H1 (cell line): ENCODE measurements at regions not wholly inside any gene's neighbourhood (a gene's known extent, or its start where the extent isn't known, plus 50 kb on each side); places are given as distances from the start of the nearest gene placed in this dataset.

Experiments used
- CTCF ChIA-PET: fragments of 300-600 bp; sonication (Branson Sonifier 250); formaldehyde crosslinking; loops from one replicate; lab custom pipeline; 2021; ENCODE audit not compliant: partially characterized antibody; lab: Charles Lee
- POLR2A ChIA-PET: fragments of 300-600 bp; sonication (Branson Sonifier 250); formaldehyde crosslinking; loops from one replicate; lab custom pipeline; 2021; ENCODE audit warnings: inconsistent platforms; ENCODE audit not compliant: partially characterized antibody; lab: Charles Lee
- DNase-seq, 2 experiments: peaks; one replicate each; pipeline versions ENCODE4 v3.0.0 to v3.0.0-alpha.2; 2010 to 2022; ENCODE audit warnings: low spot score in 2 of 2, low read depth in 1 of 2, mixed read lengths in 1 of 2
- FAIRE-seq: peaks from 2 replicates; lab custom pipeline; 2011; peaks lifted over from hg19 to GRCh38; lab: Jason Lieb, UNC
- H2AFZ ChIP-seq: 2 replicates; pipeline ENCODE4 v1.8.1; 2012; ENCODE audit warnings: low read length, inconsistent platforms
- H2AK5ac ChIP-seq: 2 replicates; pipeline ENCODE4 v1.6.1; 2013; ENCODE audit warnings: low read depth, low read length
- H2BK120ac ChIP-seq: replicated peaks from 2 replicates; pipeline ENCODE3; 2013; ENCODE audit warnings: low read depth, low read length, inconsistent platforms
- H2BK12ac ChIP-seq: 2 replicates; pipeline ENCODE4 v1.6.1; 2013; ENCODE audit warnings: low read depth, low read length
- H2BK15ac ChIP-seq: 2 replicates; pipeline ENCODE4 v1.6.1; 2013; ENCODE audit warnings: low read length
- H2BK20ac ChIP-seq: 2 replicates; pipeline ENCODE4 v1.6.1; 2013; ENCODE audit warnings: low read length
- H2BK5ac ChIP-seq: 2 replicates; pipeline ENCODE4 v1.6.1; 2013; ENCODE audit warnings: low read depth, low read length
- H3K14ac ChIP-seq: 2 replicates; pipeline ENCODE4 v1.6.1; 2013; ENCODE audit warnings: inconsistent platforms; ENCODE audit not compliant: insufficient read length
- H3K18ac ChIP-seq: 2 replicates; pipeline ENCODE4 v1.6.1; 2013; ENCODE audit warnings: low read length; ENCODE audit errors: extremely low read depth
- H3K23ac ChIP-seq: 2 replicates; pipeline ENCODE4 v1.6.1; 2013; ENCODE audit warnings: inconsistent platforms; ENCODE audit not compliant: insufficient read length
- H3K23me2 ChIP-seq: 2 replicates; pipeline ENCODE4 v1.6.1; 2013; ENCODE audit warnings: low read depth, low read length
- H3K27ac ChIP-seq: 2 replicates; pipeline ENCODE4 v1.6.1; 2011; ENCODE audit warnings: low read depth, low read length, inconsistent platforms
- H3K27me3 ChIP-seq, 4 experiments: replicated peaks in 1 of 4; 1 replicate in 1 of 4; 2 replicates in 3 of 4; pipeline versions ENCODE4 v1.6.1 to v1.8.1; 2011 to 2013; ENCODE audit warnings: low read length in 3 of 4, mild to moderate bottlenecking in 3 of 4, inconsistent platforms in 2 of 4, mixed read lengths in 2 of 4, moderate library complexity in 1 of 4; ENCODE audit not compliant: control insufficient read depth in 3 of 4, insufficient read depth in 3 of 4; ENCODE audit errors: extremely low read depth in 1 of 4
- H3K36me3 ChIP-seq, 4 experiments: 2 replicates each; pipeline versions ENCODE4 v1.6.1 to v1.8.1; 2011 to 2013; ENCODE audit warnings: mild to moderate bottlenecking in 4 of 4, low read length in 3 of 4, moderate library complexity in 2 of 4, control low read depth in 1 of 4, inconsistent platforms in 1 of 4; ENCODE audit not compliant: insufficient read depth in 4 of 4, control insufficient read depth in 2 of 4
- H3K4ac ChIP-seq: replicated peaks from 2 replicates; pipeline ENCODE3; 2013; ENCODE audit warnings: low read length, low read depth, mixed read lengths, inconsistent platforms; ENCODE audit not compliant: insufficient read length
- H3K4me1 ChIP-seq, 4 experiments: replicated peaks in 1 of 4; 1 replicate in 1 of 4; 2 replicates in 3 of 4; pipeline versions ENCODE4 v1.6.1 to v1.8.1; 2011 to 2013; ENCODE audit warnings: low read length in 3 of 4, inconsistent platforms in 2 of 4, mixed read lengths in 1 of 4; ENCODE audit not compliant: insufficient read depth in 4 of 4, control insufficient read depth in 3 of 4
- H3K4me2 ChIP-seq, 2 experiments: 2 replicates each; pipeline versions ENCODE4 v1.6.1 to v1.8.1; 2011 to 2013; ENCODE audit warnings: low read depth in 2 of 2, low read length in 2 of 2, control low read depth in 1 of 2, inconsistent platforms in 1 of 2, mild to moderate bottlenecking in 1 of 2; ENCODE audit not compliant: insufficient read depth in 1 of 2
- H3K4me3 ChIP-seq, 4 experiments: fragments of 200-600, 300-600 bp in 1 of 4; sonication (generic), shearing (Covaris generic), sonication (Bioruptor Twin) in 1 of 4; 2 replicates each; pipeline versions ENCODE4 v1.5.1 to v1.8.1; 2011 to 2016; ENCODE audit warnings: low read length in 4 of 4, low read depth in 3 of 4, control low read depth in 2 of 4, inconsistent platforms in 2 of 4, mild to moderate bottlenecking in 2 of 4, mixed read lengths in 1 of 4, moderate library complexity in 1 of 4; ENCODE audit not compliant: insufficient read depth in 2 of 4; ENCODE audit errors: extremely low read depth in 1 of 4
- H3K56ac ChIP-seq: replicated peaks from 2 replicates; pipeline ENCODE3; 2013; ENCODE audit warnings: low read depth, mild to moderate bottlenecking, mixed read lengths, low read length, inconsistent platforms; ENCODE audit not compliant: insufficient read length
- H3K79me1 ChIP-seq: 2 replicates; pipeline ENCODE4 v1.6.1; 2013; ENCODE audit warnings: low read depth, low read length, control low read depth
- H3K79me2 ChIP-seq, 2 experiments: 2 replicates each; pipeline versions ENCODE4 v1.6.1 to v1.8.1; 2012 to 2013; ENCODE audit warnings: low read length in 2 of 2, mild to moderate bottlenecking in 2 of 2, inconsistent platforms in 1 of 2; ENCODE audit not compliant: insufficient read depth in 2 of 2, control insufficient read depth in 1 of 2
- H3K9ac ChIP-seq, 4 experiments: replicated peaks in 1 of 4; 1 replicate in 1 of 4; 2 replicates in 3 of 4; pipeline versions ENCODE4 v1.6.1 to v1.8.1; 2011 to 2013; ENCODE audit warnings: low read depth in 3 of 4, low read length in 3 of 4, control low read depth in 2 of 4, mild to moderate bottlenecking in 2 of 4, moderate library complexity in 2 of 4, inconsistent platforms in 1 of 4; ENCODE audit errors: extremely low read depth in 1 of 4
- H3K9me3 ChIP-seq, 2 experiments: 2 replicates each; pipeline versions ENCODE4 v1.6.1 to v1.8.1; 2012 to 2013; ENCODE audit warnings: mild to moderate bottlenecking in 2 of 2, moderate library complexity in 2 of 2, control low read depth in 1 of 2, inconsistent platforms in 1 of 2, low read depth in 1 of 2, low read length in 1 of 2, mixed read lengths in 1 of 2; ENCODE audit not compliant: insufficient read depth in 2 of 2
- H4K20me1 ChIP-seq, 2 experiments: replicated peaks in 1 of 2; 2 replicates each; pipeline versions ENCODE3 to v1.8.1; 2011 to 2013; ENCODE audit warnings: inconsistent platforms in 2 of 2, low read length in 2 of 2, mild to moderate bottlenecking in 1 of 2; ENCODE audit not compliant: insufficient read depth in 2 of 2, control insufficient read depth in 1 of 2
- H4K5ac ChIP-seq: 2 replicates; pipeline ENCODE4 v1.6.1; 2013; ENCODE audit warnings: low read length, low read depth, mixed read lengths, inconsistent platforms; ENCODE audit not compliant: insufficient read length
- H4K8ac ChIP-seq: 2 replicates; pipeline ENCODE4 v1.8.0; 2013; ENCODE audit warnings: mild to moderate bottlenecking, moderate library complexity, low read length, inconsistent platforms; ENCODE audit not compliant: insufficient read depth; ENCODE audit errors: extremely low read depth
- H4K91ac ChIP-seq: replicated peaks from 2 replicates; pipeline ENCODE3; 2013; ENCODE audit warnings: low read length, mixed read lengths, inconsistent platforms; ENCODE audit not compliant: insufficient read length
- CBX5 ChIP-seq: fragments of 300-800, 300-1000 bp; sonication (generic); IDR thresholded peaks from 2 replicates; pipeline ENCODE4 v1.7.1; 2016; ENCODE audit warnings: antibody characterized with exemption, low read length, low read depth
- EZH2 ChIP-seq: fragments of 200-600 bp; sonication (generic); IDR thresholded peaks from 2 replicates; pipeline ENCODE4 v1.7.1; 2012; ENCODE audit warnings: low read depth, mild to moderate bottlenecking, moderate library complexity, low read length, inconsistent platforms; ENCODE audit not compliant: severe bottlenecking
- WGBS, 2 experiments: shearing (Covaris generic) in 1 of 2; methylation state at CpG; one replicate each; pipeline versions ENCODE4 v1.1.6 to v1.1.7; 2013 to 2015; ENCODE audit warnings: low lambda C conversion rate in 2 of 2, mixed read lengths in 2 of 2, inconsistent platforms in 1 of 2, low coverage in 1 of 2, missing lambda C conversion rate in 1 of 2; ENCODE audit not compliant: insufficient replicate concordance in 2 of 2, insufficient coverage in 1 of 2, insufficient read length in 1 of 2; ENCODE audit errors: extremely low coverage in 1 of 2, missing lambda C conversion rate in 1 of 2; 5-methylcytosine and 5-hydroxymethylcytosine counted together
- TF ChIP-seq, protein P1 (sequence below): IDR thresholded peaks from 2 replicates; pipeline ENCODE4 v1.6.1; 2011; ENCODE audit warnings: low read depth, mild to moderate bottlenecking, low read length; ENCODE audit not compliant: insufficient read depth

DNA sequence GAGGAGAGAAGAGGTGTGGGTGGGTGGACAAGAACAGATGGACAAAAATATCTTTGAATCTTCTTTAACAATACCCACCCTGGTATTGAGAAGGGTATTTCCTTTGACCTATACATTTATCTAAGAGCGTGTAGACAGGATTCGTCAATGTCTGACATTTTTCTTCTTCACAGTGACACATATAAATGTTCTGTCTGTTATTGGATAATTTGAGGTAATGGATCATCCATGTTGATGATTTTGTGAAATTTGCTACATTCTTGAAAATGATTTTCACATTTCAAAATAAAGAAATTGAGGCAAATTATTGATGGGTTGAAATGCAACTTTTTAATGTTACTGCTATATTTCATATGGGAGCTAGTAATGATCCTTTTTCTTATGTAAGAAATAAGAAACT lies 770.7 kb upstream of the EPHA7 start:
- Histone ChIP-seq H2BK120ac (no peak overlapping the region), H3K14ac (no peak overlapping the region), H2BK20ac (no peak overlapping the region), H3K4me1 (no peaks in the 10 kb centered on the region), H3K23me2 (no peaks in the 10 kb centered on the region), H3K79me1 (no peaks in the 10 kb centered on the region), H4K20me1 (no peaks in the 10 kb centered on the region), H2AK5ac (no peak overlapping the region), H4K5ac (no peak overlapping the region), H3K4me3 (no peak overlapping the region), H3K56ac (no peak overlapping the region), H3K23ac (no peak overlapping the region), H2BK15ac (no peak overlapping the region), H4K91ac (no peak overlapping the region), H3K27ac (no peak overlapping the region), H3K18ac (no peak overlapping the region), H2BK12ac (no peak overlapping the region), H2BK5ac (no peak overlapping the region), H4K8ac (no peak overlapping the region), H3K9ac (no peak overlapping the region), H3K79me2 (no peaks in the 10 kb centered on the region), H3K4ac (no peak overlapping the region), H3K4me2 (no peak overlapping the region), H3K9me3 (peaks cover 3 to 7% of the 10 kb centered on the region in 2 experiments; a peak in 3 of 4 replicates), H3K36me3 (no peaks in the 10 kb centered on the region), H2AFZ (no peak overlapping the region), H3K27me3 (no peaks in the 10 kb centered on the region)
- WGBS, 2 experiments, result 97% methylated on average over 2 of the region's 2 CpGs; no CpG with 5 or more reads in 1 of the 2 experiments
- ChIA-PET CTCF (no interaction called here), POLR2A (no interaction called here)
- FAIRE-seq (no peak), DNase-seq (no peak)
- TF ChIP-seq CBX5, result no peak
- TF ChIP-seq EZH2, result no peak
- TF ChIP-seq, protein P1, sequence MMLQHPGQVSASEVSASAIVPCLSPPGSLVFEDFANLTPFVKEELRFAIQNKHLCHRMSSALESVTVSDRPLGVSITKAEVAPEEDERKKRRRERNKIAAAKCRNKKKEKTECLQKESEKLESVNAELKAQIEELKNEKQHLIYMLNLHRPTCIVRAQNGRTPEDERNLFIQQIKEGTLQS, result no peak
